Fibroblast of the aortic adventitia (primary cell): ENCODE measurements at regions not wholly inside any gene's neighbourhood (a gene's known extent, or its start where the extent isn't known, plus 50 kb on each side); places are given as distances from the start of the nearest gene placed in this dataset.

Experiments
- DNase-seq: peaks from one replicate; pipeline ENCODE4 v3.0.0-alpha.2; 2010; ENCODE audit warnings: low read depth
- H3K4me3 ChIP-seq: 2 replicates; pipeline ENCODE4 v1.5.1; 2011; ENCODE audit warnings: low read depth, mild to moderate bottlenecking, control low read depth, low read length, moderate library complexity
- TF ChIP-seq, protein P1 (sequence below): IDR thresholded peaks from 2 replicates; pipeline ENCODE4 v1.5.1; 2011; ENCODE audit warnings: mild to moderate bottlenecking, low read length, control low read depth, inconsistent platforms; ENCODE audit not compliant: insufficient read depth

DNA sequence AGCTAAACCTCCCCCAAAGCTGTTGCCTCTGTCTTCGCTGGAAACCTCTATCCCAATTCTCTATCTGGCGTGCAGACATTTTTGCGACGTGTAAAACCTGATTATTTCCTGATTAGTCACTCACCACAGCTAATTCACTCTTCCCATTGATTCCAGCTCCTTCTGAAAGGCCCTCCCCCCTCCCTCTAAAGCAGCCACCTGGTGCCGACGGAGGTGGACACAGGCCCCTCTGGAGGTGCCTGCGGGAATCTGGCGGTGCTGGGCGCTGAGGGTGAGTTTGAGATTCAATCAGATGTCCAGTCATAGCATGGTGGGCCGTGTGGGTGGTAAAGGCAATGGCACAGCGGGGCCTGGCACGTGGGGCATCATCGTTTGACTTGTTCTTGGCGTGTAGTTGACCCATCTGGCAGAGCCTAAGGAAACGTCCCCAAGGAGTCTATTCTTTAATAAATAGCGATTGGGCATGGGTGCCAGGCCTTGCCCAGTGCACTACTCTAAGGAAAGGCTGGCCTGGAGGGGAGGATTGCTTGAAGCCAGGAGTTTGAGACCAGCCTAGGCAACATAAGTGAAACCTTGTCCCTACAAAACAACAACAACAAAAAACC, 271.1 kb upstream of the MVB12B start:
- DNase-seq: no peak
- TF ChIP-seq, protein P1, sequence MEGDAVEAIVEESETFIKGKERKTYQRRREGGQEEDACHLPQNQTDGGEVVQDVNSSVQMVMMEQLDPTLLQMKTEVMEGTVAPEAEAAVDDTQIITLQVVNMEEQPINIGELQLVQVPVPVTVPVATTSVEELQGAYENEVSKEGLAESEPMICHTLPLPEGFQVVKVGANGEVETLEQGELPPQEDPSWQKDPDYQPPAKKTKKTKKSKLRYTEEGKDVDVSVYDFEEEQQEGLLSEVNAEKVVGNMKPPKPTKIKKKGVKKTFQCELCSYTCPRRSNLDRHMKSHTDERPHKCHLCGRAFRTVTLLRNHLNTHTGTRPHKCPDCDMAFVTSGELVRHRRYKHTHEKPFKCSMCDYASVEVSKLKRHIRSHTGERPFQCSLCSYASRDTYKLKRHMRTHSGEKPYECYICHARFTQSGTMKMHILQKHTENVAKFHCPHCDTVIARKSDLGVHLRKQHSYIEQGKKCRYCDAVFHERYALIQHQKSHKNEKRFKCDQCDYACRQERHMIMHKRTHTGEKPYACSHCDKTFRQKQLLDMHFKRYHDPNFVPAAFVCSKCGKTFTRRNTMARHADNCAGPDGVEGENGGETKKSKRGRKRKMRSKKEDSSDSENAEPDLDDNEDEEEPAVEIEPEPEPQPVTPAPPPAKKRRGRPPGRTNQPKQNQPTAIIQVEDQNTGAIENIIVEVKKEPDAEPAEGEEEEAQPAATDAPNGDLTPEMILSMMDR: no peak
- no peak overlapping the region for H3K4me3 ChIP-seq

DNA sequence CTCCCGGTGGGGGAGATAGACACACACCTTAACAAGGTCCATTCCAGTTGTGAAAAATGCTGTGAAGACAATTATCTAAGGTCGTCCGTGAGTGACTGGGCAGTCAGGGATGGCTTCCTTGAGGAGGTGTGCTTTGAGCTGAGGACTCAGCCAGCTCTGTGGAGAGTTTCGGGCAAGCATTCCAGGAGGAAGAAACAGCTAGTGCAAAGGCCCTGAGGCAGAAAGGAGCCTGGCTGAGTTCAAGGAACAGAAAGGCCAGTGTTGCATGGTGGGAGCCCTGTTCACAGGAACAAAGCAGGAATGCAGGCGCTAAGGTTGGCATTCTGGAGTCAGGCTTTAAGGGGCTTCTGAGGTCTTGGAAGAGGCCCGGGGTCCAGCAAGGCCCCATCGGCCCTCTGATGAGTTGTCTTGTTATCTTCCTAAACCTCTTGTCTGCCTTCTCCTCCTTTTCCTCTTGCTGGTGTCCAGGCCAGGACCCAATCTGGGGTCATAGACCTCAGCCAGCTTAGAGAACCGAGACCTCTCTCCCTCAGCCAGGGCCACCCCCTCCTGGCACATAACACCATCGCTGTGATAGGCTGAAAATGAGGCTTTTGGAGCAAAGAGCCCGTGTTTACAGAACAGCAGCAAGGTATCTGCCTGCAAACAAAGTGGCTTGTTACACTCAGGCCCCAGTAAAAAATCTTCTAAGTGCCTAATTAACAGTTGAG, 270.2 kb upstream of the MVB12B start:
- TF ChIP-seq, protein P1: no peak
- no peak overlapping the region for H3K4me3 ChIP-seq

DNA sequence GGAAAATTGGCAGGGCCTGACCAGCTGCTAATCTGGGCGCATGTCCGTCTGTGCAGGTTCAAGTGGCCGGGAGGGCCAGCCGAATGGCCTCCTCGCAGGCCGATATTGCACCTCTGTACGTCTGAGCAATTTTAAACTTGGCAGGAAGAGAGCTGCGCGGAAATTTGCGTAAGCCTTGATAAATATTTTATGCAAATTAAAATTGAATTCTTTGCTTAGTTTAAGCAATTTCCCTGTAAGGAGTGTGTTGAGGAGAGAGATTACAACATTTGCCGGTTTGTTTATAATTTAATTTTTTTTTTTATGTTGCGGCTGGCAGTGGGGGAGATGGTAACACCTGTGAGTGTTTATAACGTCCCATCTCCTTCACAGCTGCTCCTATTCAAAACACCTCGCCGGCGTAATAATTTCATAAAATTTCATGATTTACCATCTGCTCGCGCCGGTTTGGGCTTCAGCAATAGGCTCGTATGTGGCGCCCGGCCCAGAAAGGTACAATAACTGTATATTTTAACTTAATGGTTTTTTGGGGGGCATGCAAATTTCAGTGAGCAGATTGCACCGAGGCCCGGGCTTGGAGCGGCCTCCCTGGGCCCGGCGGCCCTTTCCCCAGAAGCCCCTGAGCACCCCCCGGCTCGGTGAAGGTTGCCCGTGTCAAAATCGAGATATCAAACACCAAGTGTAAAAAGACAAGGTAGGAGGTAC, 269.4 kb upstream of the MVB12B start:
- DNase-seq: no peak
- no peak overlapping the region for H3K4me3 ChIP-seq
- TF ChIP-seq, protein P1: no peak

More for the DNA sequence above, 270.2 kb upstream of the MVB12B start:
- DNase-seq: no peak

DNA sequence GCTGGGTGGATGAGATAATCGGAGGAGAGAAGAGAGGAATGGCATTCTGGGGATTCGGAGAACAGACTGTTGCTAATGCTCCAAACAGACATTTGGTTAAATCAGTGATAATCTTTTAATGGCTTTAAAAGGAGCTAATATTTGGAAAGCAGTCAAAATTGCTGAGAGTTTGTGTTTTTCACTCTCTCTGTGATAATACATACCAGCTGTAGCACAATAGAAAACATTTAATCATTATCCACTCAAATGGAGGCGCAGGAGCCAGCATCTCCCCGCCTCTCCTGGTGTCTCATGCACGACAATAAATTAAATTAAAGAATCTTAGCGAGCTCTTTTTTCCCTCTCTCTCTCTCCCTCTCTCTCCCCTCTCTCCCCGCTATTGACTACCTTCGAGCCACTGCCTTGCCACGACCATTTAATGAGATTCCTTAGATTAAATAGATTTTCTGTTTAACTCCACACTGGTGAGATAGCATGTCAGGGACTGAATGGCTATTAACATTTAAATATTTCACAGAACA, 268.6 kb upstream of the MVB12B start:
- no peak for DNase-seq
- TF ChIP-seq, protein P1: no peak
- no peak overlapping the region for H3K4me3 ChIP-seq

- TF ChIP-seq, protein P1: no peak
- no peak for DNase-seq
- H3K4me3 ChIP-seq: no peak overlapping the region
These were observed 268.0 kb upstream of the MVB12B start for GRCh38 chr9:126058591-126058990.

GRCh38 chr9:126061575-126061974, 265.1 kb upstream of the MVB12B start:
- DNase-seq: no peak
- TF ChIP-seq, protein P1: no peak
- H3K4me3 ChIP-seq: no peak overlapping the region
